GM19238 (cell line): ENCODE measurements at regions not wholly inside any gene's neighbourhood (a gene's known extent, or its start where the extent isn't known, plus 50 kb on each side); places are given as distances from the start of the nearest gene placed in this dataset.

ENCODE experiments used
- DNase-seq: peaks from one replicate; pipeline ENCODE4 v3.0.0; 2011; ENCODE audit warnings: low spot score; ENCODE audit not compliant: insufficient read length

- no peak for DNase-seq
These were observed 313.1 kb downstream of the MATN1 start for GRCh38 chr1:30410153-30410851.

DNA sequence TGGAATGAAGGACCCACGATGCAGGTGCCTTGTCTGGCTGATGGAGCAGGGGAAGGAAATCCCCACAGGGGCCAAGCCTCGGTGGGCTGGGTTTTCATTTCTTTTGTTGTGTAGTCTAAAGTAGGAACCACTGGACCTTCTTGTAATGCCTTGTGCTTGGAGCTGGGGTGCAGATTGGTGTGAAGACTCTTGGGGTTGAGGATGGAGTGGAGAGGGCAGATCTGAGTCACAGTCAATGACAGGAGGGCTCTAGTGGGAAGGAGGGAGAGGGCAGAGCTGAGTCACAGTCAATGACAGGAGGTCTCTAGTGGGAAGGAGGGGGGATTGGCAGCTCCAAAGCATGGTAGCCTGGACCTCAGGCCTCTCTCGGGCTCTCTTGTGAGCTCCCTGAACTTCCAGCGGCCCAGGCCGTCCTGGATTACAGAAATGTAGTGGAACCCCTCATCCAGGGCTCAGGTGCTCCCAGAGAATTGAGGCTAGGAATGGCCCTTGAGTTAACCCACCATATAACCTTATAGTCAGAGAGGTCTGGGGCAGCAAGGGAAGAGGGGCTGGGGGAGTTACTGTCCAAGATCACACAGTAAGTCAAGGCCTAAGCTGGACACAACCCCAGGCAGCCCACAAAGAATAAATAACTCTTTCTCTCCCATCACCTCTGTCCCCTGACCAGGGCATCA is 313.8 kb downstream of the MATN1 start:
- no peak for DNase-seq

DNA sequence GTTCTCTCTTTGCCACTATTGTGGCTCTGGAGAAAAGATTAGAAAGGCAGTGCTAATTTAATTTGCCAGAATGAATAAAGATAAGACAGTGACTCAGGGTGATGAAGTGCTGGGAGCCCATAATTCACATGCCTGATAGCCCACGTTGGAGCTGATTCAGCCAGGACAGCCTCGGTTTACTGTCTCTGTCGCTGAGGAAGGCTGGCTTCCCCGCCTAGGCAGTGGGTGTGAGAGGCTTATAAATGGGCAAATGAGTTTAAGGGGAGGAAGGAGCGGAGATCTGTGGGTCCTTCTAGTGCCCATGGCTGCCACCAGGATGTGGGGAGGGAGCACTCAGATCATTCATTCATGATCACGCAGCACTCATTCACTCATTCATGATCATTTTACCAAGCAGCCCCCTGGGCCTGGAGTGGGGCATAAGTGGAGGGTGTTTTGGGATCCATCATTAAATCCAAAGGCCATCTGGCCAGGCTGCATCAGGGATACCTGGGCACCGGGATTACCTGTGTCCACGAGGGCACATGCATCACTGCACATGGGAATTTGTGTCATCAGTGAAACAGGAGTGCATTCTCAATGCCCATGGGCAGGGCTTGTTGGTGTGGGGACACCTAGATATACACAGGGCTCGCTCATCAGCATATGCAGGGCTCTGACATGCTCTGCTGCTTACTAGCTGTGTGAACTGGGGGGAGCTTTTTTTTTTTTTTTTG is 315.4 kb downstream of the MATN1 start:
- no peak for DNase-seq

GRCh38 chr1:30406996-30407864 is 316.2 kb downstream of the MATN1 start:
- DNase-seq = no peak

GRCh38 chr1:30405631-30406212 is 317.7 kb downstream of the MATN1 start:
- DNase-seq = no peak

GRCh38 chr1:30405081-30405480 is 318.3 kb downstream of the MATN1 start:
- DNase-seq = no peak

- DNase-seq = no peak
These were observed 319.0 kb downstream of the MATN1 start for GRCh38 chr1:30404341-30404740.

GRCh38 chr1:30403726-30404125 is 319.7 kb downstream of the MATN1 start:
- no peak for DNase-seq

DNA sequence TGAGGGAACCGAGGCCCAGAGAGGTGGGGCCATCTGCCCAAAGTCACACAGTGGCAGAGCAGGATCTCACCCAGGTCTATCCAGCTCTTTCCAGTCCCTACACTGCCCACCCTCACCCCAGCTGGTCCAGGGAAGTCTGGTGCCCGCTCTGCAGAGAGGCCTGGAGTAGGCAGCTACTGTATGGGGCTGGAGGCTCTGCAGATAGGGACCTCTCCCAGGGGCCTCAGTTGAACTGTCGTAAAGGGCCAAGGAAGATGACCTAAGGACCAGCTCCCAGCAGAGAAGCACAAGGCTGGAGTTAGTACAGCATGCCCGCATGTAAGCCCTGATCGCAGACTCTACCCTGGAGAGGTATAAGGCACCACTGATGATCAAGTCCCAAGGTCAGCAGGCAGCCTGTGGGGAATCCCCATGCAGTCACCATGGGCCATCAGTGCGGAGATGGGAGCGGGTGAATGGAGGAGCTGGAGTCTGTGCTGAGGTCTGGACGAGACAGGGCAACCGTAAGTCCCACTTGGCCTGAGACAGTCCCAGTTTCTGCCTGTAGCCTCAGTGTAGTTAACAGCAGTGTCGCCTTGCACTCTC is 320.2 kb downstream of the MATN1 start:
- DNase-seq = no peak

DNA sequence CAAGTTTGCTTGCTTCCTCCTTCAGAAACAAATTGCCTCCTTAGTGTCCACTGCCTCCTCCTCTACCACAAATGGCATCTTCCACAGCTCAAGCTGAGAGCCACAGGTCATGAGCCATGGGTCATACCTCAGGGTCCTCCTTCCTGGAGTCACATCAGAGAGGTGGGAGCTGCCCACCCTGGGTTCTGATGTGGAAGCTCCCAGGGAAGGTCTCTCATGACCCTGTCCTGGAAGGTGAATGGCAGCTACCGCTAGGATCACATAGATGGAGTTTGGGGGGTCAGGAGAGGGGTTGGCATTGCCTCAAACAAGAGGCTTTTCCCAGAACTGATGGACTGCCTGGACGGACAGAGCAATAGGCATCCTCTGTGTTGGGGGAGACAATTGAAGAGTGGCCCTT is 321.4 kb downstream of the MATN1 start:
- DNase-seq = no peak

GRCh38 chr1:30400507-30400906 is 322.9 kb downstream of the MATN1 start:
- no peak for DNase-seq

GRCh38 chr1:30399026-30399425 is 324.4 kb downstream of the MATN1 start:
- no peak for DNase-seq

GRCh38 chr1:30397576-30397975 is 325.8 kb downstream of the MATN1 start:
- no peak for DNase-seq

GRCh38 chr1:30395631-30396030 is 327.8 kb downstream of the MATN1 start:
- no peak for DNase-seq

DNA sequence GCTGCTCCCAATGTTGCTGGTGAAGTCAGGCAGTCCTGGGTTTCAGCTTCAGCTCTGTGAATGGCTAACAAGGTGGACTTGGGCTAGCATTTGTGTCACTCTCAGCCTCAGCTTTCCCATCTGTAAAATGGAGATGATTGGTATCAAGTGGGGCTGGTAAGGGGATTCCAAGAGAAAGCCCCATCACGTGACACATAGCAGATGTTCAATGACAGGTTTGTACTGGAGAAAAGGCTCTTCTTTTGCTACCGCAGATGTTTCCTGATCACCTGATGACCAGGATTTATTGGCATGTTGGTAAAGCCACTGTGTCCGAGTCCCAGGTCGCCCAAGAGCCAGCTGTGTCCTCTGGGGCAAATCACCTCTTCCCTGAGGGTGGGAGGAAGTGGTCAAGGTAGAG is 335.0 kb downstream of the MATN1 start:
- DNase-seq = no peak

GRCh38 chr1:30386156-30386926 is 337.0 kb downstream of the MATN1 start:
- DNase-seq = no peak

DNA sequence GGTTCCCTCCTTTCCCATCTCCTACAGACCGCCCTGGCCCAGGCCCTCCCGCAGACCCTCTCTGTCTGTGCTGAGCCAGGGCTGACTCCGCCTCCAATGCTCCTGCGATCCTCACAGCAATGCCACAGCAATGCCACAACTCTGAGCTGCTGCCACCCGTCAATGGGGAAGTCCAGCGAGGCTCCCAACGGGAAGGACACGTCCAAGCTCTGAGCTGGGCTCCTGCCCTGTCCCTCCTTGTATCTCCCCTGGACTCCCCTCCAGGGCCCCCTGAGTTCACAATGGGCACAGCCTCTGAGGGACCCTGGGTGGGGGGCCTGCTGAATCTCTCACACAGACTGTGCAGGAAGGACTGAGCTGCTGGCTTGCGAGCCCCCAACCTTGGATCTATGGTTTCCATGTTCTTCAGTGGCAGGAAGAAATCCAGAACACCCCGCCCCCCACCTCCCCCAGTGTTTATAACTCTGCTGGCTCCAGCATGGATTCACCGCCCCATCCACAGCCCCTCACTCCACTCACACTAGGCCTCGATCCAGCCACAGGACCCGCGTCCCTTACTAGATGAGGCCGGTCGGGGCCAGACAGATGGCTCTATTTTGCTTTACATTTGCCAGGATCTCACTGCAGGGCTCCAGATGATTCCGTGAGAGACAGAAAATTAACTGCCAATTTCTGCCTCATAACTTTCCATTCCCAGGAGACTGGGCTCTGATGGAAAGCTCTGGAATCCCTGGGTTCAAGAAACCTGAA is 338.0 kb downstream of the MATN1 start:
- no peak for DNase-seq

- DNase-seq = no peak
These were observed 338.8 kb downstream of the MATN1 start for GRCh38 chr1:30384286-30385245.
